Heart left ventricle (tissue), 16 donors: ENCODE measurements at regions not wholly inside any gene's neighbourhood (a gene's known extent, or its start where the extent isn't known, plus 50 kb on each side); places are given as distances from the start of the nearest gene placed in this dataset.
"Not testable (repeated sequence)": the region's sequence is repeated elsewhere in the genome, so short reads cannot be mapped to it uniquely, and the experiment has no call there.

Source experiments
- ATAC-seq, 4 donors: fragments of 200-7000 bp; cut with Tn5 transposase; one replicate each; pipeline ENCODE4 v1.9.1; 2020 to 2022; ENCODE audit warnings: moderate library complexity in 4 of 4, mild to moderate bottlenecking in 3 of 4, moderate number of reproducible peaks in 1 of 4
- DNase-seq, 5 donors: peaks; one replicate each; pipeline ENCODE4 v3.0.0-alpha.2; 2020
- H3K27ac ChIP-seq, 12 donors: fragments of 200-600 bp; sonication (generic) in 4 of 12; one replicate each; pipeline versions ENCODE4 v1.5.0 to v1.8.0; 2016 to 2022; ENCODE audit warnings: mild to moderate bottlenecking in 2 of 12
- H3K27me3 ChIP-seq, 9 donors: fragments of 200-600 bp; sonication (generic) in 2 of 9; one replicate each; pipeline versions ENCODE4 v1.5.1 to v1.8.0; 2016 to 2022; ENCODE audit warnings: mild to moderate bottlenecking in 3 of 9
- H3K36me3 ChIP-seq, 9 donors: fragments of 200-600 bp; sonication (generic) in 2 of 9; one replicate each; pipeline versions ENCODE4 v1.5.0 to v1.8.0; 2018 to 2022; ENCODE audit warnings: mild to moderate bottlenecking in 2 of 9
- H3K4me1 ChIP-seq, 12 donors: fragments of 200-600 bp; sonication (generic) in 4 of 12; one replicate each; pipeline versions ENCODE4 v1.5.0 to v1.8.0; 2016 to 2022; ENCODE audit warnings: mild to moderate bottlenecking in 3 of 12
- H3K4me3 ChIP-seq, 12 donors: fragments of 200-600 bp; sonication (generic) in 4 of 12; one replicate each; pipeline versions ENCODE4 v1.5.0 to v1.8.0; 2017 to 2022; ENCODE audit warnings: mild to moderate bottlenecking in 9 of 12, moderate library complexity in 4 of 12
- H3K9me3 ChIP-seq, 12 donors: fragments of 200-600 bp; sonication (generic) in 4 of 12; one replicate each; pipeline versions ENCODE4 v1.5.0 to v1.8.0; 2016 to 2022; ENCODE audit warnings: mild to moderate bottlenecking in 1 of 12
- WGBS, 4 donors: extraction: QIAGEN DNeasy Blood & Tissue Kit in 2 of 4; methylation state at CpG; one replicate each; pipeline versions ENCODE4 v1.1.5 to v1.1.7; 2013 to 2018; 5-methylcytosine and 5-hydroxymethylcytosine counted together
- intact Hi-C, 10 donors: fragments of 100-400 bp; cut with DNase I; formaldehyde crosslinking; loops; one replicate each; pipeline versions ENCODE4 v1.11.1 to v1.14.2; 2022
- donor health status: ischemic (EF 13 %, LVEDD 7.1; RV severe dilation, severe dysfunction).
- donor health status: healthy with polysubstance abuse.
- donor health status: DM: no; HTN: yes; CAD: no.
- donor health status: DM: no; HTN: no; CAD: no.
- donor health status: ischemic (EF 25% LVEDD 6.9; RV normal size, moderate dysfunction).
- donor health status: ischemic (EF 25% LVEDD 5.7; RV mildly dilated, moderate dysfunction).
- donor health status: healthy.
- donor health status: DM: yes; HTN: yes; CAD: no.
- donor health status: ischemic (EF 35%, LVEDD 5.7; RV mildly dilated, moderate dysfunction).
- donor health status: nonischemic (EF 11% LVEDD 7.7; RV severe dilation, severe dysfunction).
- donor health status: DM: yes; HTN: yes; CAD: no.
- donor health status: PGD.
- donor health status: ischemic (EF 29% LVEDD 5.4; RV normal size, mild dysfunction).
- donor health status: nonischemic (EF 23%, LVEDD 6.1; RV moderate dilation, normal function).

GRCh38 chr1:148432318-148432717 is 50.8 kb downstream of the PPIAL4G start:
- H3K9me3 ChIP-seq, H3K27ac ChIP-seq, H3K4me3 ChIP-seq, DNase-seq, intact Hi-C loops, ATAC-seq, H3K27me3 ChIP-seq: not testable (repeated sequence)
- Histone ChIP-seq H3K4me1 (peaks cover 0 to 11% (median 0%) of the 10 kb centered on the region in 12 donors), H3K36me3 (peaks cover 0 to 31% (median 0%) of the 10 kb centered on the region in 9 donors)
- WGBS, 4 donors: 68 to 82% (median 76%) methylated on average over 2 of the region's 2 CpGs

- peaks cover 0 to 14% (median 0%) of the 10 kb centered on the region in 12 donors for H3K4me1 ChIP-seq
- H3K4me3 ChIP-seq, H3K27ac ChIP-seq, H3K27me3 ChIP-seq, ATAC-seq, DNase-seq, intact Hi-C loops, H3K9me3 ChIP-seq: not testable (repeated sequence)
- H3K36me3 ChIP-seq: peaks cover 0 to 30% (median 2%) of the 10 kb centered on the region in 9 donors
Observed at GRCh38 chr1:148429856-148430255, 53.2 kb downstream of the PPIAL4G start.

- H3K4me3 ChIP-seq, ATAC-seq, DNase-seq, H3K27ac ChIP-seq, H3K27me3 ChIP-seq, H3K9me3 ChIP-seq, intact Hi-C loops: not testable (repeated sequence)
- Histone ChIP-seq H3K4me1 (peaks cover 0 to 22% (median 0%) of the 10 kb centered on the region in 12 donors), H3K36me3 (peaks cover 0 to 13% (median 0%) of the 10 kb centered on the region in 9 donors)
- 85 to 93% (median 90%) methylated on average over 2 of the region's 2 CpGs for WGBS, 4 donors
Observed at GRCh38 chr1:148426940-148427611, 56.0 kb downstream of the PPIAL4G start.

- H3K4me1 ChIP-seq: peaks cover 0 to 22% (median 0%) of the 10 kb centered on the region in 12 donors
- H3K36me3 ChIP-seq, ATAC-seq, H3K4me3 ChIP-seq, H3K9me3 ChIP-seq, H3K27me3 ChIP-seq, intact Hi-C loops, DNase-seq, H3K27ac ChIP-seq: not testable (repeated sequence)
- 84 to 97% (median 92%) methylated on average over 2 of the region's 2 CpGs for WGBS, 4 donors
Observed at GRCh38 chr1:148426385-148426784, 56.7 kb downstream of the PPIAL4G start.

GRCh38 chr1:148424143-148425003 is 58.7 kb downstream of the PPIAL4G start:
- intact Hi-C loops, H3K36me3 ChIP-seq, H3K4me3 ChIP-seq, H3K27me3 ChIP-seq, H3K9me3 ChIP-seq: not testable (repeated sequence)
- H3K27ac ChIP-seq: peak overlapping the region in 1 of 12 donors; percentile 39
- ATAC-seq: peak in 3 of 4 donors; percentile 26 to 85 (median 75)
- DNase-seq: peak in 1 of 5 donors; percentile 35
- 75 to 91% (median 90%) methylated on average over 1 of the region's 1 CpG for WGBS, 4 donors
- H3K4me1 ChIP-seq: peaks cover 0 to 22% (median 0%) of the 10 kb centered on the region in 12 donors

GRCh38 chr1:148422921-148423320 is 60.2 kb downstream of the PPIAL4G start:
- H3K27ac ChIP-seq, H3K9me3 ChIP-seq, H3K36me3 ChIP-seq, H3K27me3 ChIP-seq, intact Hi-C loops, H3K4me3 ChIP-seq, DNase-seq, ATAC-seq: not testable (repeated sequence)
- peaks cover 0 to 22% (median 0%) of the 10 kb centered on the region in 12 donors for H3K4me1 ChIP-seq
- 84 to 100% (median 91%) methylated on average over 2 to 4 of the region's 4 CpGs for WGBS, 4 donors

- DNase-seq, intact Hi-C loops, H3K36me3 ChIP-seq, ATAC-seq, H3K9me3 ChIP-seq, H3K4me1 ChIP-seq, H3K4me3 ChIP-seq, H3K27me3 ChIP-seq, H3K27ac ChIP-seq: not testable (repeated sequence)
- 83 to 91% (median 89%) methylated on average over 3 of the region's 3 CpGs for WGBS, 4 donors
Observed at GRCh38 chr1:148417241-148417640, 65.9 kb downstream of the PPIAL4G start.

GRCh38 chr1:148413385-148413784 is 69.7 kb downstream of the PPIAL4G start:
- H3K36me3 ChIP-seq, H3K27me3 ChIP-seq, H3K4me1 ChIP-seq, intact Hi-C loops, ATAC-seq, H3K27ac ChIP-seq, DNase-seq, H3K9me3 ChIP-seq, H3K4me3 ChIP-seq: not testable (repeated sequence)
- 86 to 97% (median 90%) methylated on average over 2 of the region's 2 CpGs for WGBS, 4 donors

- WGBS, 4 donors: 91 to 96% (median 94%) methylated on average over 26 to 28 of the region's 30 CpGs
- H3K9me3 ChIP-seq, H3K4me1 ChIP-seq, DNase-seq, H3K4me3 ChIP-seq, ATAC-seq, intact Hi-C loops, H3K27ac ChIP-seq, H3K27me3 ChIP-seq, H3K36me3 ChIP-seq: not testable (repeated sequence)
Observed at GRCh38 chr1:148404786-148405568, 78.1 kb downstream of the PPIAL4G start.

GRCh38 chr1:148403925-148404324 is 79.2 kb downstream of the PPIAL4G start:
- H3K36me3 ChIP-seq, intact Hi-C loops, H3K4me3 ChIP-seq, H3K9me3 ChIP-seq, DNase-seq, H3K27ac ChIP-seq, H3K4me1 ChIP-seq, ATAC-seq, H3K27me3 ChIP-seq: not testable (repeated sequence)
- WGBS, 4 donors: 94 to 100% (median 96%) methylated on average over 2 of the region's 2 CpGs
